Activated T-helper 9 cell treated with anti-CD3 and anti-CD28 coated beads, Interleukin-2, amount 50 U/mL, for 16 hours (primary cell): ENCODE measurements at regions not wholly inside any gene's neighbourhood (a gene's known extent, or its start where the extent isn't known, plus 50 kb on each side); places are given as distances from the start of the nearest gene placed in this dataset.

Experiments used
- DNase-seq: peaks from one replicate; pipeline ENCODE4 v3.0.0-alpha.2; 2020; ENCODE audit warnings: low read depth

- DNase-seq: no peak
These were observed 267.9 kb upstream of the THBS1 start for GRCh38 chr15:39312984-39313383.

GRCh38 chr15:39313467-39313866, 267.4 kb upstream of the THBS1 start:
- no peak for DNase-seq

- no peak for DNase-seq
These were observed 267.0 kb upstream of the THBS1 start for GRCh38 chr15:39313881-39314280.

- DNase-seq: no peak
These were observed 265.6 kb upstream of the THBS1 start for GRCh38 chr15:39315206-39315850.

GRCh38 chr15:39317225-39317624, 263.7 kb upstream of the THBS1 start:
- no peak for DNase-seq

GRCh38 chr15:39318231-39318630, 262.6 kb upstream of the THBS1 start:
- no peak for DNase-seq

GRCh38 chr15:39320355-39320754, 260.5 kb upstream of the THBS1 start:
- DNase-seq: no peak

GRCh38 chr15:39320886-39321285, 260.0 kb upstream of the THBS1 start:
- no peak for DNase-seq

- no peak for DNase-seq
These were observed 258.9 kb upstream of the THBS1 start for GRCh38 chr15:39321977-39322376.

GRCh38 chr15:39323157-39323556, 257.7 kb upstream of the THBS1 start:
- DNase-seq: no peak

GRCh38 chr15:39323706-39324105, 257.2 kb upstream of the THBS1 start:
- no peak for DNase-seq

- no peak for DNase-seq
These were observed 254.4 kb upstream of the THBS1 start for GRCh38 chr15:39326306-39326975.

GRCh38 chr15:39327005-39327730, 253.7 kb upstream of the THBS1 start:
- DNase-seq: no peak

- DNase-seq: no peak
These were observed 250.8 kb upstream of the THBS1 start for GRCh38 chr15:39330061-39330460.

GRCh38 chr15:39331584-39331983, 249.3 kb upstream of the THBS1 start:
- DNase-seq: no peak

- DNase-seq: no peak
These were observed 248.0 kb upstream of the THBS1 start for GRCh38 chr15:39332846-39333245.

- no peak for DNase-seq
These were observed 247.5 kb upstream of the THBS1 start for GRCh38 chr15:39333393-39333792.

- no peak for DNase-seq
These were observed 247.0 kb upstream of the THBS1 start for GRCh38 chr15:39333896-39334295.

- no peak for DNase-seq
These were observed 244.0 kb upstream of the THBS1 start for GRCh38 chr15:39336926-39337325.

GRCh38 chr15:39338251-39338650, 242.6 kb upstream of the THBS1 start:
- no peak for DNase-seq

GRCh38 chr15:39340903-39341645, 239.8 kb upstream of the THBS1 start:
- DNase-seq: no peak

- no peak for DNase-seq
These were observed 236.2 kb upstream of the THBS1 start for GRCh38 chr15:39344662-39345141.
